ENCODE measurements at regions not wholly inside any gene's neighbourhood (a gene's known extent, or its start where the extent isn't known, plus 50 kb on each side); places are given as distances from the start of the nearest gene placed in this dataset.
A peak's percentile ranks its signal among the peaks of the same experiment; 100 is the strongest.

DNA sequence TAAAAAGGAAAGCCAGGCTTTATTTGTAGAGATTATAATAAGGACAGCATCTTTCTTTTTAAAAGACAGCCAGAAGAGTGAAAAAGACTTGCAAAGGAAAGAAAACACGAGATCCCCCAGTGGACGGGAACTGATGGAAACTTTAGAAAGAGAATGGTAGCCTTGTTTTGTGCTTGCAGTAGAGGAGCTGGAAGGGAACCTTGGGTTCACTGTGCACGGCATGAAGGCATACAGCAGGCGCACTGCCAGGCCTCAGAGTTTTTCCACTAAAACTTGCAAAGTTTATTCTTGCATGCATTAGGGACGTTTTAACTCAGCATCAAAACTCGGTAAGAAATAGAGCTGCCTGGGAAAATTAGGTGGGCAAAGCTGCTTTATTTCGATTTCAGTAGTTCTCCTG, 248.6 kb downstream of the IRX1 start:
- no peak overlapping the region for H3K4me3 ChIP-seq (ENCODE audit: low read depth, low read length)
- TF ChIP-seq CTCF (IDR thresholded peaks at IDR 0.05; ENCODE audit: control insufficient read depth, extremely low read depth, insufficient read depth) = no peak
- no peak for DNase-seq (ENCODE audit: low read depth)

GRCh38 chr5:3845230-3845629, 249.6 kb downstream of the IRX1 start:
- no peak overlapping the region for H3K4me3 ChIP-seq (ENCODE audit: low read depth, low read length)
- DNase-seq (ENCODE audit: low read depth) = no peak
- TF ChIP-seq CTCF (IDR thresholded peaks at IDR 0.05; ENCODE audit: control insufficient read depth, extremely low read depth, insufficient read depth) = no peak

GRCh38 chr5:3852161-3852916, 256.7 kb downstream of the IRX1 start:
- H3K4me3 ChIP-seq (ENCODE audit: low read depth, low read length) = no peak overlapping the region
- no peak for DNase-seq (ENCODE audit: low read depth)
- peak; percentile 28 for TF ChIP-seq CTCF (IDR thresholded peaks at IDR 0.05; ENCODE audit: control insufficient read depth, extremely low read depth, insufficient read depth)

DNA sequence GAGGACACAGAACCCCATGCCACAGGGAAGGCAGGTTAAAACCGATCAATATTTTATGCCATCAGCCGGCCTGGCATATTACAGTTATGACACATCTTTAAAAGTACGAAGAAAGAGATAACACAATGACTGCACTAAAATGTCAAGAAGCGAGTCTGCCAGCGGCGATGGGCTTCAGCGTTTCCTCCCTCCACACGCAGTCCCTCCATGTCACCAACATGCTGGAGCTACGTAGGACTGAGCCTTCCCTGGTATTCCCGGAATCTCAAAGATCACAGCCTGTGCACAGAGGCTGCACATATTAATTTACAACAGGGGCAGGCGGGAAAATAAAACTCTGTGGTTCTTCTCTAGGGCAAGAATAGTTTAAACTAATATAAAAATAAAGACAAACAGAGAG, 257.7 kb downstream of the IRX1 start:
- no peak overlapping the region for H3K4me3 ChIP-seq (ENCODE audit: low read depth, low read length)
- no peak for TF ChIP-seq CTCF (IDR thresholded peaks at IDR 0.05; ENCODE audit: control insufficient read depth, extremely low read depth, insufficient read depth)
- DNase-seq (ENCODE audit: low read depth) = no peak

GRCh38 chr5:3854188-3854821, 258.7 kb downstream of the IRX1 start:
- H3K4me3 ChIP-seq (ENCODE audit: low read depth, low read length) = no peak overlapping the region
- no peak for DNase-seq (ENCODE audit: low read depth)
- TF ChIP-seq CTCF (IDR thresholded peaks at IDR 0.05; ENCODE audit: control insufficient read depth, extremely low read depth, insufficient read depth) = no peak

- DNase-seq (ENCODE audit: low read depth) = no peak
- H3K4me3 ChIP-seq (ENCODE audit: low read depth, low read length) = no peak overlapping the region
- TF ChIP-seq CTCF (IDR thresholded peaks at IDR 0.05; ENCODE audit: control insufficient read depth, extremely low read depth, insufficient read depth) = no peak
Observed at GRCh38 chr5:3856036-3856435, 260.4 kb downstream of the IRX1 start.

Data from LNCaP clone FGC (cell line).